Fibroblast of lung (primary cell): ENCODE measurements at regions not wholly inside any gene's neighbourhood (a gene's known extent, or its start where the extent isn't known, plus 50 kb on each side); places are given as distances from the start of the nearest gene placed in this dataset.

Experiments
- DNase-seq, 2 donors: peaks; one replicate each; pipeline versions ENCODE4 v3.0.0 to v3.0.0-alpha.2; 2010; ENCODE audit warnings: low read depth in 2 of 2
- H2AFZ ChIP-seq: 2 replicates; pipeline ENCODE4 v1.5.1; 2012; ENCODE audit warnings: low read length, control low read depth, inconsistent platforms
- H3K27ac ChIP-seq: 2 replicates; pipeline ENCODE4 v1.5.1; 2011; ENCODE audit warnings: low read length, control low read depth; ENCODE audit not compliant: insufficient read depth
- H3K27me3 ChIP-seq: 2 replicates; pipeline ENCODE4 v1.5.1; 2011; ENCODE audit warnings: mild to moderate bottlenecking, low read length; ENCODE audit not compliant: control insufficient read depth, insufficient read depth
- H3K36me3 ChIP-seq: 2 replicates; pipeline ENCODE4 v1.5.1; 2011; ENCODE audit warnings: low read length; ENCODE audit not compliant: control insufficient read depth, insufficient read depth
- H3K4me1 ChIP-seq: 2 replicates; pipeline ENCODE4 v1.5.1; 2011; ENCODE audit warnings: low read length; ENCODE audit not compliant: control insufficient read depth, insufficient read depth; ENCODE audit errors: extremely low read depth
- H3K4me2 ChIP-seq: 2 replicates; pipeline ENCODE4 v1.5.1; 2011; ENCODE audit warnings: low read length, control low read depth; ENCODE audit not compliant: insufficient read depth; ENCODE audit errors: extremely low read depth
- H3K4me3 ChIP-seq, 4 experiments: fragments of 200-600 bp in 1 of 4; sonication (generic) in 1 of 4; replicated peaks in 1 of 4; 2 replicates each; pipeline ENCODE4 v1.5.1; 2011 to 2016; ENCODE audit warnings: low read length in 4 of 4, low read depth in 3 of 4, mild to moderate bottlenecking in 3 of 4, control low read depth in 2 of 4, inconsistent platforms in 1 of 4, mixed read lengths in 1 of 4; ENCODE audit not compliant: insufficient read depth in 1 of 4; ENCODE audit errors: control extremely low read depth in 1 of 4
- H3K79me2 ChIP-seq: 2 replicates; pipeline ENCODE4 v1.5.1; 2012; ENCODE audit warnings: mild to moderate bottlenecking, low read length, inconsistent platforms; ENCODE audit not compliant: control insufficient read depth, insufficient read depth
- H3K9ac ChIP-seq: 2 replicates; pipeline ENCODE4 v1.5.1; 2011; ENCODE audit warnings: mild to moderate bottlenecking, low read length, control low read depth; ENCODE audit not compliant: insufficient read depth
- H3K9me3 ChIP-seq: 2 replicates; pipeline ENCODE4 v1.5.1; 2012; ENCODE audit warnings: low read depth, low read length; ENCODE audit not compliant: control insufficient read depth, insufficient read depth
- H4K20me1 ChIP-seq: 2 replicates; pipeline ENCODE4 v1.5.1; 2011; ENCODE audit warnings: low read length; ENCODE audit not compliant: control insufficient read depth, insufficient read depth; ENCODE audit errors: extremely low read depth
- CTCF ChIP-seq, 2 donors: IDR thresholded peaks in 1 of 2; conservative IDR thresholded peaks in 1 of 2; 1 replicate in 1 of 2; 2 replicates in 1 of 2; pipeline ENCODE4 v1.5.1; 2011 to 2012; ENCODE audit warnings: low read length in 2 of 2, control low read depth in 1 of 2, inconsistent platforms in 1 of 2, low read depth in 1 of 2, mild to moderate bottlenecking in 1 of 2
- EZH2 ChIP-seq: IDR thresholded peaks from 2 replicates; pipeline ENCODE4 v1.5.1; 2012; ENCODE audit warnings: low read length, control low read depth, mild to moderate bottlenecking; ENCODE audit errors: missing control alignments

- Histone ChIP-seq H3K4me3 (no peak overlapping the region), H2AFZ (no peak overlapping the region), H3K27ac (no peak overlapping the region), H3K36me3 (no peaks in the 10 kb centered on the region), H3K27me3 (no peaks in the 10 kb centered on the region), H3K79me2 (no peaks in the 10 kb centered on the region), H3K9ac (no peak overlapping the region), H3K4me2 (no peak overlapping the region), H3K9me3 (no peaks in the 10 kb centered on the region), H3K4me1 (no peaks in the 10 kb centered on the region), H4K20me1 (no peaks in the 10 kb centered on the region)
- TF ChIP-seq CTCF (conservative IDR thresholded peaks at IDR 0.05 in 1 of 2, IDR thresholded peaks at IDR 0.05 in 1 of 2; ENCODE audit: low read depth in 1 of 2, low read length in 2 of 2): no peak
- DNase-seq: no peak
These were observed 803.4 kb downstream of the PCDH17 start for GRCh38 chr13:58434943-58435342.

DNA sequence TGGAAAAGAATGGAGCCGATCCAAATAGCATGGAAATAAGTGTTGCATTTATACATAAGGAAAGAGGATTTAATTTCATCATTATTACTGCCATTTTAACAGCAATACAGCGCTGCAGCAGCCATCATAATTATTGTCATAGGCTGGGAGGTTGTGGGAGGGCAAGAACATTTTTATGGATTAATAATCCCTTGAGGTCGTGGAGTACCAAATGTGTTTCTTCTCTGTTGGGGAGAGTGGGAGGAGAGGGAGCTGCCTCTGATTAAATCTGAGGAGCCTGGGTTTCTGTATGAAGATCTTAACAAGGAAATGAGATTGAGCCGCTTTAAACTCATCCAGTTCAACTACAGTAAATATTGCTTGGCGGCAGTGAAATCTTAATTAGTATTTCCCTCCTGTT lies 805.9 kb downstream of the PCDH17 start:
- no peaks in the 10 kb centered on the region for H3K27me3 ChIP-seq
- H3K4me3 ChIP-seq: no peak overlapping the region
- TF ChIP-seq CTCF (conservative IDR thresholded peaks at IDR 0.05 in 1 of 2, IDR thresholded peaks at IDR 0.05 in 1 of 2; ENCODE audit: low read depth in 1 of 2, low read length in 2 of 2) (no peak), EZH2 (no peak)
- H3K4me1 ChIP-seq: no peaks in the 10 kb centered on the region
- no peak overlapping the region for H2AFZ ChIP-seq
- no peak overlapping the region for H3K9ac ChIP-seq
- no peaks in the 10 kb centered on the region for H4K20me1 ChIP-seq
- no peak overlapping the region for H3K4me2 ChIP-seq
- no peaks in the 10 kb centered on the region for H3K36me3 ChIP-seq
- H3K27ac ChIP-seq: no peak overlapping the region
- no peaks in the 10 kb centered on the region for H3K9me3 ChIP-seq
- DNase-seq: no peak
- no peaks in the 10 kb centered on the region for H3K79me2 ChIP-seq

DNA sequence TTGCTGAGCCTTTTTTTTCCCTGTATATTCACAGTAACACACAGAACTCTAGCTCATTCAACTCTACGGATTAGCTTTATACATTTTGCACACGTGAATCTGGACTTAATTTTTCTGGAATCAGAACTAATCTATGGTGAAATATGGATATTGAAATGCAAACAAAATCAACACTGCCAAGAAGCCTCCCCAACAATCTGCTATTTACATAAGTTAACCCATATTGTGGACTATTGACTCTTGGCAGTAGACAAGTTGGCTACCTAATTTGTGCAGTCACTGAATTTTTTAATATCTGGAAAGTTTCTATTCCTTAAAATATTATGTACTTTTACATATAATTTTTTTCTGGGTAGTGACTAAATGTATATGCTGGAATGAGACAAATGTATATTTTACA lies 815.4 kb downstream of the PCDH17 start:
- TF ChIP-seq EZH2 (no peak), CTCF (conservative IDR thresholded peaks at IDR 0.05 in 1 of 2, IDR thresholded peaks at IDR 0.05 in 1 of 2; ENCODE audit: low read depth in 1 of 2, low read length in 2 of 2) (no peak)
- no peak overlapping the region for H3K9ac ChIP-seq
- H3K27me3 ChIP-seq: no peaks in the 10 kb centered on the region
- no peak overlapping the region for H3K4me3 ChIP-seq
- no peaks in the 10 kb centered on the region for H3K36me3 ChIP-seq
- DNase-seq: no peak
- H3K4me1 ChIP-seq: no peaks in the 10 kb centered on the region
- no peaks in the 10 kb centered on the region for H4K20me1 ChIP-seq
- no peaks in the 10 kb centered on the region for H3K9me3 ChIP-seq
- H3K27ac ChIP-seq: no peak overlapping the region
- no peak overlapping the region for H3K4me2 ChIP-seq
- no peaks in the 10 kb centered on the region for H3K79me2 ChIP-seq
- no peak overlapping the region for H2AFZ ChIP-seq
